Stimulated activated CD8-positive, alpha-beta memory T cell treated with anti-CD3 and anti-CD28 coated beads, Interleukin-15, amount 100 ng/mL, for 24 hours (primary cell): ENCODE measurements at regions not wholly inside any gene's neighbourhood (a gene's known extent, or its start where the extent isn't known, plus 50 kb on each side); places are given as distances from the start of the nearest gene placed in this dataset.

Experiments used
- DNase-seq: peaks from one replicate; pipeline ENCODE4 v3.0.0-alpha.2; 2020; ENCODE audit warnings: low read depth

GRCh38 chr3:117254985-117255384 lies 545.4 kb downstream of the TUSC7 start:
- no peak for DNase-seq

- no peak for DNase-seq
Observed at GRCh38 chr3:117255736-117256135, 546.2 kb downstream of the TUSC7 start.

DNA sequence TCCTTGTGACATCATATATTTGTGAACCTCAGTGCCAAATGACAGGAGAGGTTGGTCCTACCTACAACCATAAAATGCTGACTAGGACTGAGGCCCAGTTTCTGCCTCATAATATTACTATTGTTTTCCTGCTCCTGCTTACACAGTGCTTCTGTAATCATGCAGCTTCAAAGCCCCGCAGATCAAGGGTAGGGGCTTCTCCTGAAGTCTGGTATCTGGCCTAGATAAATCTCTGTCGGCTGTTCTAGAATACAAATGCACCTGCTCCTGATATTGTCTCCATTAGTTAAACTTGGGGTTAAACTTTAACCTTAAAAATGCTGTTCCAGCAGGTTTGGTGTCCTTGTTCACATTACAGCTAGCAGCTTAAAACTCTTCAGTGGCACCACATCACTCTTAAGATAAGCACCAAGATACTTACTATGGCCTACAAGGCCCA lies 552.4 kb downstream of the TUSC7 start:
- no peak for DNase-seq

DNA sequence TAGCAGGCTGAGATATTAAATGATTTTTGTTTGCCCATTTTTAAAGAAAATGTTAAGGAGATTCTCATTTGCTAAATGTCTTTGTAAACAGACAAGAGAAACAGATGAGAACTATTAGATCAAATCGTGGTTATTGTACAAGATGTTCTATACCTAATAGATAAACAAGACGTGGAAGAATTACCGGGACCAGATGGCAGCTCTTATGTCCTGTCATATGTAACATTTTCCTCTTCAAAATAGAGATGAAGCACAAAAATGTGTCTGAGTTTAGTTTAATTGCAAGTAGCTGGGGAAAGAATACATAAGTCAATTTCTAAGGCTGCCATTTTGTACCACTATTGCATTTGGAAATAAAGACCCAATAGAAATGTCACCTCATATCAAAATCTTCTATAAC lies 553.7 kb downstream of the TUSC7 start:
- no peak for DNase-seq

- no peak for DNase-seq
Observed at GRCh38 chr3:117263745-117264144, 554.2 kb downstream of the TUSC7 start.

- no peak for DNase-seq
Observed at GRCh38 chr3:117264204-117264994, 554.8 kb downstream of the TUSC7 start.

DNA sequence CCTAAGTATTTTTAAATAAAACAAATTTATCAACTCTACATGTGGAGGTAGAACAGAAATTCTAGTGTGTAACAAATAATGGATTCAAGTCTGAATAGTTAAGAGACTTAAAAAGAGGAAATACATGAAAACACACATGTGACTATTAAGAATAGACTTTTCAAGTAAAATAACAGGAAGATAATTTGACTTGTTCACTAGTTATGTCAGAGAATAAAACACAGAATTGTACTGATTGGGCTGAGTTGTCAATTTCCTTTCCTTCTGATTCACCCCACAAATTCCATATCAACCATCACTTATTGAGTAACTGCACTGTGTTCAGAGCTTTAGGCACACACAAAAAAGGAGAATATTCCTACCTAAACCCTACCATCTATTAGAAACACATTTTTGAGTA lies 557.2 kb downstream of the TUSC7 start:
- DNase-seq: no peak

GRCh38 chr3:117268318-117268717 lies 558.7 kb downstream of the TUSC7 start:
- no peak for DNase-seq

- no peak for DNase-seq
Observed at GRCh38 chr3:117272274-117272673, 562.7 kb downstream of the TUSC7 start.

GRCh38 chr3:117272876-117273523 lies 563.4 kb downstream of the TUSC7 start:
- no peak for DNase-seq

GRCh38 chr3:117277816-117278215 lies 568.2 kb downstream of the TUSC7 start:
- no peak for DNase-seq

- no peak for DNase-seq
Observed at GRCh38 chr3:117278424-117279190, 569.0 kb downstream of the TUSC7 start.

- DNase-seq: no peak
Observed at GRCh38 chr3:117281371-117281770, 571.8 kb downstream of the TUSC7 start.

DNA sequence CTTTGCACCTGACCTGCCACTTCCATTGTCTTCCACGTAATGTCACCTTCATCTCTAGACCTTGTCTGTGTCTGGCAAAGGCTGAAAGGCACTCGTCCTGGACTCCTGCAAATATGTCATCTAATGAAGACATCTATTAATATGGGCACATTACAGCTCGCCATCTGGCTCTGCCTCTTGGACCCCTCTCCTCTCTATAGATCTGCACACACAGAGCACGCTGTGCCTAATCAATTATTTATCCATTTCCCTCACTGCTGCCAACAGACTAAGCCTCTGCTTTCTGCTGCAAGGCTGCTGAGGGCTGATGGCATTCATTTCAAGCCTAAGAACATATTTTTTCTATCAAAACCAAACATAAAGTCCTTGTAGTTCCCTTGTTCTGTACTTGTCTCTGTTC lies 573.0 kb downstream of the TUSC7 start:
- DNase-seq: no peak

DNA sequence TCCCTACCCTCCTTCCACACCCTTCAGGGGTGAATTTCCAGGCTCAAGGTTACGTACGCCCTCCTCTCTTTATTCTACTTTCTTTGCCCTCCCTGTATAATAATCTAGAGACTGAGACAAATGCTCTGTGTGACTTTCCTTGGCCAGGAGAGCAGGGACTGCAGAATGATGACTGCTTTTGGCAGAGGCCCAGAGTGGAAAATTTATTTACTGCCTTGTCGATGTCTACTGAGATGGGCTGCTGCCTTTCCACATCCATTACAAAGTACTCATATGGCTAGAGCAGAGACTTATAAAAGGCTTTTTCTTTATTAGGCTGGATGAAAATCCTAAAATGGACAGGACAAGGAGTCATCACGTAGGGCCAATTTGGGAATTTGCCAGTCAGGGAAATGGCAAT lies 576.2 kb downstream of the TUSC7 start:
- DNase-seq: no peak

DNA sequence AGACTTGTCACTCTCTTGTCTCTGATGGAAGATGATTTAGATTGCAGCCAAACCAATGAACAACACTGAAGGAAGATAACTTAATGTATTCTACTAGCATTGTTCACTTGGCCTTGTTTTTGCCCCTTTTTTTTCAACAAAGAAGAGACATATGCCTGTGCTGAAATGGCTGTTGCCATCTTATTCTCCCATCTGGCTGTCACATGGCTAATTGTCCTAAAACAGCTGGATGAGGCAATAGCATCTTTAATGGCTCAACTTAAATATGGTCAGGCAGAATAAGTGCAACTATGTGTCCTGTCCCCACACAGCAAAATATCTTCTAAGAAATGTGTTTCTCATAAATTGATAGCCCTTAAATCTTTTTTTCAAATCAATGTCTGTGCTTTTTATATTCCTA lies 576.9 kb downstream of the TUSC7 start:
- no peak for DNase-seq

- DNase-seq: no peak
Observed at GRCh38 chr3:117287602-117288001, 578.0 kb downstream of the TUSC7 start.

GRCh38 chr3:117291476-117291875 lies 581.9 kb downstream of the TUSC7 start:
- no peak for DNase-seq

DNA sequence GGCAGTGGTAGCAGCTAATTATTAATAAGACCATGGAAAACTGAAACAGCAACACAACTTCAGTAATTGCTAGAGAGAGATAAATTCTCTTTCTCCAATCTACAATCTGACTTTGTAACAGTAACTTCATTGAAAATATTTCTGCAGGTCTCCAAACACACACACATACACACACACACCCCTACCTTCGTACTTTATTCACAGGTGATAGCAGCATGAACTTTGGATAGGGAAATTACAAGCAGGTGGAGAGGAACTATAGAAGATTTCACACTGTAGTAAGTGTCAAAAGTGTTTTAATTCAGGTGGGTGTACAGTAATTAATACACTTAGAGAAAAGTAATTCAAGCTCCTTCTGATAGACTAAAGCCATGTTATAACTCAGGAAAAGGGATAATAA lies 587.5 kb downstream of the TUSC7 start:
- DNase-seq: no peak

DNA sequence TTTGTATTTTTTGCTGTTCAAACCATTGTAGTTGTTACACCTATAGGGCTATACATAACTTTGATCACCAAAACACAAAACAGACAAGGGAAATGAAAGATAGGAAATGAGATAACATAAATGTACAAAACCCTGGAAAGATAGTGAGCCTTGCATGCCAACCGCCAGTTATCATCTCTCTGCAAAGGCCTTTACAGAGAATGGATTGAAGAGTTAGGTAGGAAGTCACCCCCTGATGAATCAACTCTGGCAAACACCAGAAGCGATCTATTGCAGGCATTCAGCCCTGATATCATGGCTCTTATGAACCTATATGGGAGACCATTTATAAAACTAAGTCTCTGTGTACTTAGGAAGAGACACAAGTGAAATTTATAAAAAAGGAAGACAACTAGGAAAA lies 588.0 kb downstream of the TUSC7 start:
- no peak for DNase-seq

DNA sequence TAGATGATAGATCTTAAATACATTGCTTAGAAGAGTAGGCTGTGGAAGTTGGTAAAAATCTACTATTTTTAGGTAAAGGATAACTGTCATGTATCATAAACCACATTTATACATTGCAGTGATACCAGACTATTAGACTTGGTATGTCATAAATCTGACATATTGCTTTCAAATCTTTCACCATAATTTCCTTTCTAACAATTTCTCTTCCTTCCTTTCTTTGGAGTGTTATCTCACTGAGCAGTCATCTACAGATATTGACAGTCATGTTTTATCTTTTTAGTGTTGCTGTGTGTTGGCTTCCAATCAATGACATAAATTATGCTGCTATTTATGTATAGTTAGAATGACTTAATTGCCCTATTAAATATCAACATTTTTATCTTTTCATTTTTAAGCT lies 588.7 kb downstream of the TUSC7 start:
- DNase-seq: no peak

DNA sequence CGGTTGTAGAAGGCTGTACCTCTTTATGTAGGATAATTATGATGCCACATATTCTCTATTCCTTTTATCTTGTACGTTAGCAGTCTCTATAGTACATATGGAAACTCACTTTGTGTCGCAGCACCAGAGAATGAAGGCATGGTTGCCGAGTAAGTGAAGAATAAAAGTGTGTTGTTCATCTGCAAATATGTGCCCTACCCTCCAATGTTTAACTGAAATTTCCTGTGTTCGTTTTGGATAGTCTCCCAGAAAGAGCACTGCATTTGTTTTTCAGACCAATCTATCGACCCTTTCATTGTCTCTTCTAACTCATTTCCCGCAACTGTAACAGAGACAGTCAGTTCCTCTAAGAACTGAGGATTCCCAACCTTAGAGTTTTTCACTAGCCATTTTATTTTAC lies 592.8 kb downstream of the TUSC7 start:
- no peak for DNase-seq

- DNase-seq: no peak
Observed at GRCh38 chr3:117303443-117303842, 593.9 kb downstream of the TUSC7 start.
